IMR-90 (cell line): ENCODE measurements at regions not wholly inside any gene's neighbourhood (a gene's known extent, or its start where the extent isn't known, plus 50 kb on each side); places are given as distances from the start of the nearest gene placed in this dataset.

Experiments
- CHD1 ChIP-seq: IDR thresholded peaks from 2 replicates; pipeline ENCODE4 v1.6.1; 2012; ENCODE audit warnings: low read depth, low read length, improper control_type of control experiment
- ELK1 ChIP-seq: fragments of 150-350 bp; IDR thresholded peaks from 2 replicates; pipeline ENCODE4 v1.6.1; 2016; ENCODE audit warnings: low read depth, mild to moderate bottlenecking, low read length, moderate library complexity, borderline replicate concordance
- FOS ChIP-seq: fragments of 150-350 bp; IDR thresholded peaks from 2 replicates; pipeline ENCODE4 v1.6.1; 2016; ENCODE audit warnings: low read depth, low read length
- MXI1 ChIP-seq: IDR thresholded peaks from 2 replicates; pipeline ENCODE4 v1.6.1; 2012; ENCODE audit warnings: low read depth, mild to moderate bottlenecking, low read length, moderate library complexity, borderline replicate concordance
- POLR2A ChIP-seq: IDR thresholded peaks from 2 replicates; pipeline ENCODE4 v1.6.1; 2012; ENCODE audit warnings: mild to moderate bottlenecking, low read depth, low read length
- RAD21 ChIP-seq: IDR thresholded peaks from 2 replicates; pipeline ENCODE4 v1.6.1; 2012; ENCODE audit warnings: low read length, improper control_type of control experiment
- TF ChIP-seq, protein P1 (sequence below): conservative IDR thresholded peaks from 2 replicates; pipeline ENCODE4 v1.5.1; 2012; ENCODE audit warnings: mild to moderate bottlenecking, low read depth, low read length, improper control_type of control experiment
- TF ChIP-seq, protein P2 (sequence below): fragments of 150-350 bp; IDR thresholded peaks from 2 replicates; pipeline ENCODE4 v1.6.1; 2017; ENCODE audit warnings: mild to moderate bottlenecking, antibody characterized with exemption, low read length, low read depth

DNA sequence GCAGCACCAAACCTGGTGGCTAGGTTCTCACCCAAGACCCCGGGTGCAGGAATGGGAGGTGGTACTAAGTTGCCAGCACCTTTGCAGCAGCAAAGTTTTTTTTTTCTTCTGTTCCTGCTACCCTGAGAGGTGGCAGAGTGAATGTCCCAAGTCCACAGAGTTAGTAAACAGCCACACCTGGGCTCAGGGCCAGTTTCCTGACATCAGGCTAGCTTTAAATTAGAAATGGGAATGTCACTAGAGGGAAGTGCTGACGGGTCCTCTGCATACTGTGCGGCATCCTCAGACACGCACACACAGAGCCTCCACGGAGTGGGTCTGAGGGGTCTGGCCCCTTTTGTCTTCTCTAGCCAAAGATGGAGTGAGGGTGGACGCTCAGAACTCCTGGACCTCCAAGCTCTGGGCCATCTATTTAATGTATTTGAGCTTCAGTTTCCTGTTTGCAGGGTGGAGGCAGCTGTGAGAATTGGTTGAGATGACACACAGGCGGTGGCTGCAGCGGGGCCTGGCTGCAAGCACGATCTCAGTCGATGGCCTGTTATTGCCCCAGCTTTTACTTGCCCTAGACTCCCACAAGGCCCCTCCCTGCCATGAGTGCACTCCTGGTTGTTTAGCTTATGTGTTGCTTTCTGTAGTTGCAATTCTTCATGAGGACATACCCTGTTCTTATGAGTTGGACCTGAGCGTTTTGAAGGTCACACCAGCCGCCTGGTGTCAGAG lies 751.4 kb upstream of the HS6ST1 start:
- TF ChIP-seq, protein P1, sequence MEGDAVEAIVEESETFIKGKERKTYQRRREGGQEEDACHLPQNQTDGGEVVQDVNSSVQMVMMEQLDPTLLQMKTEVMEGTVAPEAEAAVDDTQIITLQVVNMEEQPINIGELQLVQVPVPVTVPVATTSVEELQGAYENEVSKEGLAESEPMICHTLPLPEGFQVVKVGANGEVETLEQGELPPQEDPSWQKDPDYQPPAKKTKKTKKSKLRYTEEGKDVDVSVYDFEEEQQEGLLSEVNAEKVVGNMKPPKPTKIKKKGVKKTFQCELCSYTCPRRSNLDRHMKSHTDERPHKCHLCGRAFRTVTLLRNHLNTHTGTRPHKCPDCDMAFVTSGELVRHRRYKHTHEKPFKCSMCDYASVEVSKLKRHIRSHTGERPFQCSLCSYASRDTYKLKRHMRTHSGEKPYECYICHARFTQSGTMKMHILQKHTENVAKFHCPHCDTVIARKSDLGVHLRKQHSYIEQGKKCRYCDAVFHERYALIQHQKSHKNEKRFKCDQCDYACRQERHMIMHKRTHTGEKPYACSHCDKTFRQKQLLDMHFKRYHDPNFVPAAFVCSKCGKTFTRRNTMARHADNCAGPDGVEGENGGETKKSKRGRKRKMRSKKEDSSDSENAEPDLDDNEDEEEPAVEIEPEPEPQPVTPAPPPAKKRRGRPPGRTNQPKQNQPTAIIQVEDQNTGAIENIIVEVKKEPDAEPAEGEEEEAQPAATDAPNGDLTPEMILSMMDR = no peak
- TF ChIP-seq MXI1 (no peak), POLR2A (no peak), RAD21 (no peak), FOS (no peak), CHD1 (no peak), ELK1 (no peak)
- TF ChIP-seq, protein P2, sequence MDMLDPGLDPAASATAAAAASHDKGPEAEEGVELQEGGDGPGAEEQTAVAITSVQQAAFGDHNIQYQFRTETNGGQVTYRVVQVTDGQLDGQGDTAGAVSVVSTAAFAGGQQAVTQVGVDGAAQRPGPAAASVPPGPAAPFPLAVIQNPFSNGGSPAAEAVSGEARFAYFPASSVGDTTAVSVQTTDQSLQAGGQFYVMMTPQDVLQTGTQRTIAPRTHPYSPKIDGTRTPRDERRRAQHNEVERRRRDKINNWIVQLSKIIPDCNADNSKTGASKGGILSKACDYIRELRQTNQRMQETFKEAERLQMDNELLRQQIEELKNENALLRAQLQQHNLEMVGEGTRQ = no peak
